GM19035 (cell line): ENCODE measurements at regions not wholly inside any gene's neighbourhood (a gene's known extent, or its start where the extent isn't known, plus 50 kb on each side); places are given as distances from the start of the nearest gene placed in this dataset.

Source experiments
- ATAC-seq: cut with Tn5 transposase; IDR thresholded peaks from one replicate; pipeline ENCODE4 v1.9.1; 2021; ENCODE audit not compliant: unreplicated experiment

- peak; percentile 49 for ATAC-seq
Observed at GRCh38 chr2:144595686-144596072, 75.8 kb upstream of the ZEB2 start.

- no peak for ATAC-seq
Observed at GRCh38 chr2:144595279-144595678, 75.4 kb upstream of the ZEB2 start.

- ATAC-seq: no peak
Observed at GRCh38 chr2:144593803-144594202, 73.9 kb upstream of the ZEB2 start.

GRCh38 chr2:144592500-144593256 is 72.8 kb upstream of the ZEB2 start:
- ATAC-seq: no peak

- ATAC-seq: no peak
Observed at GRCh38 chr2:144587306-144587705, 67.4 kb upstream of the ZEB2 start.

GRCh38 chr2:144586476-144586875 is 66.6 kb upstream of the ZEB2 start:
- no peak for ATAC-seq

GRCh38 chr2:144583741-144584453 is 64.0 kb upstream of the ZEB2 start:
- ATAC-seq: no peak

GRCh38 chr2:144583381-144583729 is 63.4 kb upstream of the ZEB2 start:
- ATAC-seq: no peak

GRCh38 chr2:144582651-144583380 is 62.9 kb upstream of the ZEB2 start:
- ATAC-seq: no peak

- no peak for ATAC-seq
Observed at GRCh38 chr2:144580521-144581161, 60.7 kb upstream of the ZEB2 start.

GRCh38 chr2:144579556-144579955 is 59.6 kb upstream of the ZEB2 start:
- ATAC-seq: no peak

- no peak for ATAC-seq
Observed at GRCh38 chr2:144578099-144578498, 58.2 kb upstream of the ZEB2 start.

- peak; percentile 73 for ATAC-seq
Observed at GRCh38 chr2:144572977-144573376, 53.1 kb upstream of the ZEB2 start.

GRCh38 chr2:144571770-144572169 is 51.9 kb upstream of the ZEB2 start:
- ATAC-seq: no peak

GRCh38 chr2:144570566-144570965 is 50.6 kb upstream of the ZEB2 start:
- no peak for ATAC-seq
